ENCODE measurements at regions not wholly inside any gene's neighbourhood (a gene's known extent, or its start where the extent isn't known, plus 50 kb on each side); places are given as distances from the start of the nearest gene placed in this dataset.

- Histone ChIP-seq H3K9me3 (no peaks in the 10 kb centered on the region), H3K36me3 (no peaks in the 10 kb centered on the region), H3K27me3 (replicated peaks; ENCODE audit: insufficient read depth) (no peaks in the 10 kb centered on the region), H3K27ac (no peak overlapping the region), H3K4me1 (replicated peaks) (no peaks in the 10 kb centered on the region), H3K4me3 (no peak overlapping the region)
- no peak for TF ChIP-seq CTCF (IDR thresholded peaks at IDR 0.05)
- TF ChIP-seq POLR2AphosphoS5 (IDR thresholded peaks at IDR 0.05): no peak
- no peak for TF ChIP-seq POLR2A (IDR thresholded peaks at IDR 0.05)
- no peak for DNase-seq (ENCODE audit: low spot score)
- intact Hi-C loops (cut with DNase I): no loop called here
- WGBS: 89% methylated on average over 10 of the region's 10 CpGs
These were observed 102.3 kb downstream of the CDCA7 start for GRCh38 chr2:173456960-173457359.

- intact Hi-C loops (cut with DNase I): no loop called here
- Histone ChIP-seq H3K36me3 (no peaks in the 10 kb centered on the region), H3K9me3 (no peaks in the 10 kb centered on the region), H3K27me3 (replicated peaks; ENCODE audit: insufficient read depth) (no peaks in the 10 kb centered on the region), H3K4me3 (no peak overlapping the region), H3K27ac (no peak overlapping the region), H3K4me1 (replicated peaks) (no peaks in the 10 kb centered on the region)
- TF ChIP-seq CTCF (IDR thresholded peaks at IDR 0.05) (no peak), POLR2A (IDR thresholded peaks at IDR 0.05) (no peak), POLR2AphosphoS5 (IDR thresholded peaks at IDR 0.05) (no peak)
- no peak for DNase-seq (ENCODE audit: low spot score)
- WGBS: 76% methylated on average over 7 of the region's 7 CpGs
These were observed 102.7 kb downstream of the CDCA7 start for GRCh38 chr2:173457366-173457765.

- Histone ChIP-seq H3K27ac (no peak overlapping the region), H3K4me3 (no peak overlapping the region), H3K36me3 (no peaks in the 10 kb centered on the region), H3K4me1 (replicated peaks) (no peaks in the 10 kb centered on the region), H3K9me3 (no peaks in the 10 kb centered on the region), H3K27me3 (replicated peaks; ENCODE audit: insufficient read depth) (no peaks in the 10 kb centered on the region)
- no peak for DNase-seq (ENCODE audit: low spot score)
- 75% methylated on average over 8 of the region's 8 CpGs for WGBS
- TF ChIP-seq POLR2AphosphoS5 (IDR thresholded peaks at IDR 0.05) (no peak), POLR2A (IDR thresholded peaks at IDR 0.05) (no peak), CTCF (IDR thresholded peaks at IDR 0.05) (no peak)
- intact Hi-C loops (cut with DNase I): no loop called here
These were observed 104.5 kb downstream of the CDCA7 start for GRCh38 chr2:173458991-173459780.

- Histone ChIP-seq H3K9me3 (no peaks in the 10 kb centered on the region), H3K36me3 (no peaks in the 10 kb centered on the region), H3K4me3 (no peak overlapping the region), H3K27me3 (replicated peaks; ENCODE audit: insufficient read depth) (no peaks in the 10 kb centered on the region), H3K27ac (no peak overlapping the region), H3K4me1 (replicated peaks) (no peaks in the 10 kb centered on the region)
- no peak for DNase-seq (ENCODE audit: low spot score)
- 74% methylated on average over 14 of the region's 14 CpGs for WGBS
- no peak for TF ChIP-seq CTCF (IDR thresholded peaks at IDR 0.05)
- TF ChIP-seq POLR2AphosphoS5 (IDR thresholded peaks at IDR 0.05): no peak
- no peak for TF ChIP-seq POLR2A (IDR thresholded peaks at IDR 0.05)
- intact Hi-C loops (cut with DNase I): no loop called here
These were observed 108.5 kb downstream of the CDCA7 start for GRCh38 chr2:173462892-173463840.

All from prostate gland (tissue), 2 donors.